ENCODE measurements at regions not wholly inside any gene's neighbourhood (a gene's known extent, or its start where the extent isn't known, plus 50 kb on each side); places are given as distances from the start of the nearest gene placed in this dataset.

DNA sequence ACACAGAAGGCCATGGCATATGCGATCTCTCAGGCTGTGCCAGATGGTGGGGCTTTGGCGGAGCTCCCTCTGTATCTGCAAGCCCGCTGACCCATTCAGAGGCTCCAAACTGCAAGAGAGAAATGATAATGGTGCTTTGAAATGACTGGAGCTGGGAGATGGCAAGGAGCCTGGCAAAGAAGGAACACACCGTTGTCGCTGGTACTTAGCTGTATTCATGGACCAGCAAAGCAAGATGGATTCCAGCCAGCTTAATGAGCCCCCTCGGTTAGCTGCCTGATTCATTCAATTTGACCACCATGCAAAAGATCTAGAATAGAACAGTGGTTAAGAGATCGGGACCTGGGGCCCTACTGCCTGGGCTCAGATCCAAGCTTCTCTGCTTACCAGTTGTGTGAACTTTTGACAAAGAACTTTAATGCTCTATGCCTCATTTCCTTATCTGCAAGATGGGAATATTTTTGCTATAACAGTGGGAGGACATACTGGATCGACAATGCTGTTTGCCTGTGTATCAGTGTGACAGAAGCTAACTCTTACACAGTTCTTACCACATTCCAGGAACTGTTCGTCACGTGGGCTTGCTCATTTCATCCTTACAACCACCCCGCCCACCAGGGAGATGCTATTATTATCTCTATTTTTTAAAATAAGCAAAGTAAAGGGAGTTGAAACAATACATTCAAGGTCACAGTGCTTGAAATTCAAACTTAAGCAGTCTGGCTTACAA lies 317.8 kb upstream of the SULF2 start:
- no peaks in the 10 kb centered on the region for H3K9me3 ChIP-seq

GRCh38 chr20:48102076-48102787 lies 317.0 kb upstream of the SULF2 start:
- Histone ChIP-seq H3K9me3 (no peaks in the 10 kb centered on the region), H3K4me1 (peaks cover 8% of the 10 kb centered on the region), H3K27me3 (no peaks in the 10 kb centered on the region), H3K4me3 (no peak overlapping the region), H3K27ac (no peak overlapping the region), H3K36me3 (replicated peaks in 1 of 2; ENCODE audit: insufficient read depth in 1 of 2, low read depth in 2 of 2) (no peaks in the 10 kb centered on the region)
- WGBS, 2 donors, result 65 to 67% methylated on average over 11 of the region's 11 CpGs
- no peak for ATAC-seq
- intact Hi-C loops (cut with DNase I), result no loop called here
- no peak for DNase-seq
- no peak for TF ChIP-seq POLR2A (IDR thresholded peaks at IDR 0.05)

More for the DNA sequence above, 317.8 kb upstream of the SULF2 start:
- ATAC-seq (no peak), DNase-seq (no peak)
- 68 to 71% methylated on average over 11 of the region's 11 CpGs for WGBS, 2 donors
- Histone ChIP-seq H3K27me3 (no peaks in the 10 kb centered on the region), H3K36me3 (replicated peaks in 1 of 2; ENCODE audit: insufficient read depth in 1 of 2, low read depth in 2 of 2) (no peaks in the 10 kb centered on the region), H3K4me3 (no peak overlapping the region), H3K27ac (no peak overlapping the region), H3K4me1 (no peaks in the 10 kb centered on the region)
- TF ChIP-seq, protein P1, sequence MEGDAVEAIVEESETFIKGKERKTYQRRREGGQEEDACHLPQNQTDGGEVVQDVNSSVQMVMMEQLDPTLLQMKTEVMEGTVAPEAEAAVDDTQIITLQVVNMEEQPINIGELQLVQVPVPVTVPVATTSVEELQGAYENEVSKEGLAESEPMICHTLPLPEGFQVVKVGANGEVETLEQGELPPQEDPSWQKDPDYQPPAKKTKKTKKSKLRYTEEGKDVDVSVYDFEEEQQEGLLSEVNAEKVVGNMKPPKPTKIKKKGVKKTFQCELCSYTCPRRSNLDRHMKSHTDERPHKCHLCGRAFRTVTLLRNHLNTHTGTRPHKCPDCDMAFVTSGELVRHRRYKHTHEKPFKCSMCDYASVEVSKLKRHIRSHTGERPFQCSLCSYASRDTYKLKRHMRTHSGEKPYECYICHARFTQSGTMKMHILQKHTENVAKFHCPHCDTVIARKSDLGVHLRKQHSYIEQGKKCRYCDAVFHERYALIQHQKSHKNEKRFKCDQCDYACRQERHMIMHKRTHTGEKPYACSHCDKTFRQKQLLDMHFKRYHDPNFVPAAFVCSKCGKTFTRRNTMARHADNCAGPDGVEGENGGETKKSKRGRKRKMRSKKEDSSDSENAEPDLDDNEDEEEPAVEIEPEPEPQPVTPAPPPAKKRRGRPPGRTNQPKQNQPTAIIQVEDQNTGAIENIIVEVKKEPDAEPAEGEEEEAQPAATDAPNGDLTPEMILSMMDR (IDR thresholded peaks at IDR 0.05), result no peak
- no peak for TF ChIP-seq POLR2A (IDR thresholded peaks at IDR 0.05)
- intact Hi-C loops (cut with DNase I), result no loop called here

- Histone ChIP-seq H3K9me3 (no peaks in the 10 kb centered on the region), H3K4me3 (no peak overlapping the region), H3K27me3 (no peaks in the 10 kb centered on the region), H3K27ac (no peak overlapping the region), H3K36me3 (replicated peaks in 1 of 2; ENCODE audit: insufficient read depth in 1 of 2, low read depth in 2 of 2) (no peaks in the 10 kb centered on the region), H3K4me1 (peaks cover 15% of the 10 kb centered on the region)
- no peak for DNase-seq
- intact Hi-C loops (cut with DNase I), result no loop called here
- ATAC-seq, result no peak
- 83 to 85% methylated on average over 2 to 3 of the region's 3 CpGs for WGBS, 2 donors
- TF ChIP-seq, protein P1 (IDR thresholded peaks at IDR 0.05), result no peak
- no peak for TF ChIP-seq POLR2A (IDR thresholded peaks at IDR 0.05)
These were observed 315.2 kb upstream of the SULF2 start for GRCh38 chr20:48100483-48100882.

GRCh38 chr20:48098866-48099265 lies 313.6 kb upstream of the SULF2 start:
- DNase-seq, result no peak
- Histone ChIP-seq H3K27ac (no peak overlapping the region), H3K27me3 (no peaks in the 10 kb centered on the region), H3K4me1 (peaks cover 15% of the 10 kb centered on the region), H3K36me3 (replicated peaks in 1 of 2; ENCODE audit: insufficient read depth in 1 of 2, low read depth in 2 of 2) (no peaks in the 10 kb centered on the region), H3K9me3 (no peaks in the 10 kb centered on the region), H3K4me3 (no peak overlapping the region)
- no peak for ATAC-seq
- TF ChIP-seq, protein P1 (IDR thresholded peaks at IDR 0.05), result no peak
- no peak for TF ChIP-seq POLR2A (IDR thresholded peaks at IDR 0.05)
- intact Hi-C loops (cut with DNase I), result no loop called here
- WGBS, 2 donors, result 60 to 65% methylated on average over 4 of the region's 4 CpGs

- no peaks in the 10 kb centered on the region for H3K36me3 ChIP-seq (replicated peaks in 1 of 2; ENCODE audit: insufficient read depth in 1 of 2, low read depth in 2 of 2)
- no peaks in the 10 kb centered on the region for H3K9me3 ChIP-seq
- no peaks in the 10 kb centered on the region for H3K27me3 ChIP-seq
- ATAC-seq (no peak), DNase-seq (peak in 1 of 4 donors; percentile 22)
- no peak overlapping the region for H3K27ac ChIP-seq
- intact Hi-C loops (cut with DNase I), result no loop called here
- TF ChIP-seq, protein P1 (IDR thresholded peaks at IDR 0.05), result no peak
- no peak for TF ChIP-seq POLR2A (IDR thresholded peaks at IDR 0.05)
- H3K4me3 ChIP-seq, result no peak overlapping the region
- 86 to 100% methylated on average over 1 to 2 of the region's 2 CpGs for WGBS, 2 donors
- H3K4me1 ChIP-seq, result peaks cover 15% of the 10 kb centered on the region
These were observed 312.8 kb upstream of the SULF2 start for GRCh38 chr20:48098099-48098498.

Measured in body of pancreas (tissue), 4 donors.